ENCODE measurements at regions not wholly inside any gene's neighbourhood (a gene's known extent, or its start where the extent isn't known, plus 50 kb on each side); places are given as distances from the start of the nearest gene placed in this dataset.

- ChIA-PET CTCF (ENCODE audit: low intra/inter-chr PET ratio) (no interaction called here), POLR2A (interaction anchor here (0.6 kb wide), 1 partner anchor 65 kb away, joined by 3 read pairs; no protein-coding TSS in a partner anchor)
- ATAC-seq (no peak), DNase-seq (ENCODE audit: extremely low read depth in 1 of 4, low spot score in 3 of 4) (no peak), FAIRE-seq (no peak)
- Histone ChIP-seq H3K27me3 (ENCODE audit: control insufficient read depth in 2 of 2, insufficient read depth in 2 of 2, low read length in 2 of 2) (no peaks in the 10 kb centered on the region), H3K9me3 (replicated peaks; ENCODE audit: control insufficient read depth, insufficient read depth, low read depth, low read length) (no peaks in the 10 kb centered on the region), H3K9ac (ENCODE audit: insufficient read depth in 1 of 2, low read depth in 2 of 2, low read length in 2 of 2) (no peak overlapping the region), H2AFZ (ENCODE audit: low read depth, low read length) (no peak overlapping the region), H3K36me3 (ENCODE audit: control insufficient read depth, insufficient read depth, low read length) (no peaks in the 10 kb centered on the region), H3K4me1 (replicated peaks in 1 of 2; ENCODE audit: control insufficient read depth in 2 of 2, insufficient read depth in 2 of 2, low read length in 2 of 2) (no peaks in the 10 kb centered on the region), H3K4me3 (no peak overlapping the region), H3K27ac (ENCODE audit: extremely low read depth, low read depth, low read length) (no peak overlapping the region), H3K4me2 (ENCODE audit: insufficient read depth, low read length) (no peak overlapping the region), H3K9me1 (ENCODE audit: control insufficient read depth, insufficient read depth, low read length) (no peaks in the 10 kb centered on the region), H4K20me1 (replicated peaks; ENCODE audit: control insufficient read depth, insufficient read depth, low read length) (no peaks in the 10 kb centered on the region), H3K79me2 (ENCODE audit: control insufficient read depth, insufficient read depth, low read length) (no peaks in the 10 kb centered on the region)
- TF ChIP-seq REST (IDR thresholded peaks at IDR 0.05; ENCODE audit: borderline replicate concordance) (no peak), REST (CRISPR knock-in tag; IDR thresholded peaks at IDR 0.05; ENCODE audit: low read depth) (no peak), ZNF512 (tag; IDR thresholded peaks at IDR 0.05) (no peak), E2F3 (CRISPR knock-in tag; IDR thresholded peaks at IDR 0.05) (no peak), ZNF507 (tag; conservative IDR thresholded peaks at IDR 0.05) (no peak), ZNF408 (CRISPR knock-in tag; IDR thresholded peaks at IDR 0.05; ENCODE audit: low read depth) (no peak), CHD4 (IDR thresholded peaks at IDR 0.05; ENCODE audit: insufficient read depth, insufficient replicate concordance, low read depth, low read length, poor library complexity, severe bottlenecking) (no peak), ZNF830 (CRISPR knock-in tag; IDR thresholded peaks at IDR 0.05) (no peak), PCBP1 (IDR thresholded peaks at IDR 0.05; ENCODE audit: low read depth, low read length, poor library complexity, severe bottlenecking) (no peak), CBX1 (IDR thresholded peaks at IDR 0.05; ENCODE audit: low read depth) (no peak)
- 1% methylated on average over 8 of the region's 8 CpGs for WGBS (ENCODE audit: insufficient coverage, low coverage, missing lambda C conversion rate)
- no TSS peak for BruUV-seq (replicated peaks)
- in situ Hi-C loops (cut with MboI) = no loop called here
- intact Hi-C loops (cut with micrococcal nuclease) = no loop called here
Measured at GRCh38 chr5:35331956-35332950, 102.0 kb upstream of the PRLR start.
